ENCODE measurements at regions not wholly inside any gene's neighbourhood (a gene's known extent, or its start where the extent isn't known, plus 50 kb on each side); places are given as distances from the start of the nearest gene placed in this dataset.

DNA sequence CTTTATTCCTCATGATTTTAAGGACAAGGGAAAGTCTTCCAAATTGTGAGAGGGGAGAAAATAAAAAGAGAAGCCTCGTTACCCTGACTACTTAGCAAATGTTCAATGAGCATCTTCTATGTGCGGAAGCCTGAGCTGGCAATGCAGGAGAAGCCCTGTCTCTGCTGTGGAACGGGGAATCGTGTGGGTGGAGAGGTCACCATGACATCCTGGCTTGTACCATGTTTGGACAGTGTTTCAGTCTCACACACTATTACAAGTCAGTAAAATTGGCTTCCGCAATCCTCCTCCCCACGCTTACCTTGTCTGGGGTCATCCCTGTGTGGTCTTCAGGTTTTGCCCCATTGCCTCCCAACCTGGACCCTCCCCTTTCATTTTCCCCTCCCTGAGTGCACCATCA lies 65.0 kb upstream of the PPM1B start:
- no peak for TF ChIP-seq CTCF (IDR thresholded peaks at IDR 0.05)
- no peak for TF ChIP-seq POLR2A (IDR thresholded peaks at IDR 0.05)
